ENCODE measurements at regions not wholly inside any gene's neighbourhood (a gene's known extent, or its start where the extent isn't known, plus 50 kb on each side); places are given as distances from the start of the nearest gene placed in this dataset.

DNA sequence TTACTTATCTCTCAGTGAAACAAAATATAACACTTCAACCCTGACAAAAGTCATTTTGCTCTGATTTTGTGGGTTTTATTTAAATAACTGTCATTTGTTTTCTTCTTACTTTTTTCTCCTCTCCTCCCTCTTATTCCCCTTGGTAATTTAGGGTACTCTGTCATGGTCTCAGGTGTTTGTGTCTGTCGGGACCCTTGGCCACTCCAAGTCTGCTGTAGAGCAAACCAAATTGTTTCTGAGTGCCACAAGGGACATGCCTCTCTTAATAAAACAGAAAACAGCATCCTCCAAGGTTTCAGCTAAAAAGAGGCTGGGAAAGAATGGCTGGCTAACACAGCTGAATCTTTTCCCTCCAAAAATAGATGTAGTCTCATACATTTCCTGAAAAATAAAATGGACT, 573.1 kb upstream of the KLF12 start:
- DNase-seq: no peak

DNA sequence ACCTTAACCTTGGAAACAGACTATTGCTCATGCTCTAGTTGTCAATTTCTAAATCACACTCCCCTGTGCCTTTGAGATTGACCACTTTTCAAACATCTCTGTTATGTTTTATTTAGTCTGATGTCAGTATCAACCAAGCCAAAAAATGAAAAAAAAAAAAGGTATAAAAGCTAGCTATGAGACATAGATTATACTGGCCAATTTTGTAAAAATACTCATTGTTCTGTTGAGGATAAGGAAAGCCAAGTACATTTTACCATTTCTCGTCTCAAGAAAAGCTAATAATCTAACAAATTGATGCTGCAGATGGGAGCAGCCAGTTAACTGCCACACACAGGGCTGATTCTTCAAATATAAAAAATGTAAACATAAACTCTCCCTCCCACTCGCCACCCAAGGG, 572.6 kb upstream of the KLF12 start:
- DNase-seq: no peak

DNA sequence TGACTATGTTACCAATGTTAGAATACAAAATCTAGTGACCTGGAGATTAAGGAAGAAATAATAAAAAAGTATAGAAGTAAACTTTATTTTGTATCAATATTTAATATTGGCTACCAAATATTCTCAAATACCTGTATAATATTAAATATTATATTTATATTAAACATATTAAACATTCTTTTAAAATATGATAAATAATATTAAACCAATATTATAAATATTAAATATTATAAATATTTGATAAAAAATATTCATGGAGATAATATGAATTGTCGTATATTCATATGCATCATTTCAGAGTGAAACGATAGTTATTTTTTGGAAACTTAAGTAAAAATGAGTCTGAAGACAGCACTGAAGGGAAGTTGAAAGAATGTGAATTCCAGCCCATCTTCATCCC, 571.2 kb upstream of the KLF12 start:
- no peak for DNase-seq

DNA sequence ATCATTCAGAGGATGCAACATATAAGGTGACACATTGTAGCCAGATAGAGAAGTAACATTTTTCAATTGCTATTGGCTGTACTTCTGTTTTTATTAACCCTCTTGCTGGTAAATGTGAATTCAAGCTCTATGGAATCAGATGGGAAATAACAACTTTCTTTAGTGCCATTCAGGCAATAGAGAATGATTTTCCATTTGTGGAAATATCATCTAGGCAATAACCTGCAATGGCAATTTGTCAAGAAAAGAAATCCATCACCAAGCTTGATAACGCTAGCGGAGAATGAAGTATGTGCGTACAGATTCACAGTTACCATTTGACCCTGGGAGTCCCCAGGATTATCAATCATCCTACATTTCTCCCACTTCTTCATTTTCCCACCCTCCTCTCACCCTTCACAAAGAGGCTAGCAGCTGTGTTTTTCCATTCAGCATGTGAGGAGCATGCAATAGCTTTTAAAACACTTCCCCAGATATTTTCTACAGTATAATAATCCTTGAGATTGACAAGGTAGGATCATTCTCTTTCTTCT, 569.7 kb upstream of the KLF12 start:
- no peak for DNase-seq

DNA sequence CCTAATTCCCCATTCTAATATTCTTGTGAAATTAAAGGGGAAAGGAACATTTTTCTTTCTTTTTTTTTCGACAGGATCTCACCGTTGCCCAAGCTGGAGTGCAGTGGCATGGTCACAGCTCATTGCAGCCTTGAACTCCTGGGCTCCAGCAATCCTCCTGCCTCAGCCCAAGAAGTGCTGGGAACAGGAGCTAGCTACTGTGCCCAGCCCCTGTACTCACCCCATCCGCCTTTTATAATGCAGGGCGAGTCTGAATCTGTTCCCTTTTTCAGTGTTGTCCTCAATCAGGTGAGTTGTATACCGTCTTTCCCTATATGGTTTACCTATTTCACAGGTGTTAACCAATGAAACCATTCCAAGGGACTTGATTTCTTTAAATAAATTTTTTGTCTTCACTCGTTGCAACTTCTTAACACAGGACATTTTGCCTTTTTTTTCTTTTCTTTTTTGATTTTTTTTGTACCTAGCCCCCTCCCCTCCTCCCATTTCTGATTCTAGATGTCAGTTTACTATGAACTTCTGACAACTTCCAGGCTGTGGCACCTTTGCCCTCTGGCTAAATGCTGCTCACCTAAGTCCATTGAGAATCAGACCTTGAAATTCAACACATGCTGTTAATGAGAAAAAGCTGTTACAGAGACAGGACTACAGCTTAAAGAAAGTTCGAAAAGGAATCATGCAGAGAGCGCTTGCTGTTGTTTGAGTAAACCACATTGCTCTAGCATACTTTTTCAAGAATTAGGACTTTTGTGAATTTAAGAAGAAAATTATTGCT, 562.1 kb upstream of the KLF12 start:
- DNase-seq: peak; percentile 59

DNA sequence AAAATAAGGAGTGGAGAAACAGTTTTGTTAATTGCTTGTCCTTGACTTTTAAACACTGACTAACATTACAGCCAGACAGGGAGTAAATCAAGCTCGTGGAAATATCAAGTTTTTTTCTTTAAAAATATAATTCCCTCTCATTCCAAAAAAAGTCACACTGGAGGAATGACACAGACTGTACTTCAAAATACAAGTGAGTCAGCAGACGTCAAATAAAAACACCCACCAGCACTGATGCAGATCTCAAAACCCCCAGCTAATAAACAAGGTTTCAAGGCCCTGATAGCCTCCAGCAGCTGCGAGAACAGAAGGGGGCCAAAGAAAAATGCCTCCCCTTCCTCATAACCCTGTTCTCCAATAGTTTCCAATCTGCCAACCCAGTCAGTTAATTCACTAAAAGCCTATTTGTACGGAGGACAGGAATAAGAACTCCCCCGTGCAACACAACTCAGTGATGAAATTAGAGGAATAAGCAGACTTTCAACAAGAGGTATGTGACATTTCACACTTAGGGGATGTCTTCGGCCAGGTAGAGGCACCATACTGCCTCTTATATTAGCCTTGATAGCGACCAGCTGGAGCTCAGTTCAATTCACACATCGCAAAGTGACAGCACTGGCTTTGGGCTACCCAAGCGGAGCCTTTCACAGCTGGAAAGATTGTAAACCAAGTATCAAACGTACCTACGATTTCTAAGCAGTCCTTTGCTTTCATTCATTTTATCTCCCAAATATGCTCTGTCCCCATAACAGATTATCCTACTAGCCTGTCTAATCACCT, 561.0 kb upstream of the KLF12 start:
- no peak for DNase-seq

DNA sequence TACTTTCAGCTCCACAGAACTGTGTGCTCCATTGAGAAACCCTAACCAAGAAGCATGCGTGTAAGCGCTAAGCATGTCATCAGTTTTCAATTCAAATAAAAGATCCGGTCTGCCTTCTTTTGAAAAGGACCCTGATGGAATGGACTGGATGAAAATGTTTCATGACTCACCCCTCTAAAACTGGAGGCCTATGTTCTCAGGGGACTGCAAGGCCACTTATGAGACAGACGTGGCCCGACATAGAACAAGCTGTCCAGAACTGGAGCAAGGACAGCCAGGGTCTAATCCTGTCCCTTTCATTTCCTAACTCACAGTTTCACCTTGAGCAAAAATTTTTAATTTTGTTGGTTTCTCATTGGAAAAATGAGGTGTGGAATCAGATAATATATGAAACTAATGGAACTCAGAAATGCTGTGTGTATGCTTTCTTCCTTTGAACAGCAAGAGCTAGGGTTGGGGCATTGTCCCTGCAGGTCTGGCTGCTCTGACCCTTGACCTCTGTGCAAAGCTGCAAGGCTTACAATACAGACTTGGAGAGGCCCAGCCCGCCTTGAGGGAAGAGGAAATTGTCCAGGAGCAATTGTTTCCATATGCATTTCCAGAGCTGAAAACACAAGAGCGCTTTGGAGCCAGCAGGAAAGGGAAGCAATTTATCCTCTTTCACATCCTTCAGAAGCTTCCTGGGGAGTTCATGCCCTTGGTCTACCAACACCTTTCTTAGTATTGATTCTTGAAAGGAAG, 553.4 kb upstream of the KLF12 start:
- peak; percentile 58 for DNase-seq

DNA sequence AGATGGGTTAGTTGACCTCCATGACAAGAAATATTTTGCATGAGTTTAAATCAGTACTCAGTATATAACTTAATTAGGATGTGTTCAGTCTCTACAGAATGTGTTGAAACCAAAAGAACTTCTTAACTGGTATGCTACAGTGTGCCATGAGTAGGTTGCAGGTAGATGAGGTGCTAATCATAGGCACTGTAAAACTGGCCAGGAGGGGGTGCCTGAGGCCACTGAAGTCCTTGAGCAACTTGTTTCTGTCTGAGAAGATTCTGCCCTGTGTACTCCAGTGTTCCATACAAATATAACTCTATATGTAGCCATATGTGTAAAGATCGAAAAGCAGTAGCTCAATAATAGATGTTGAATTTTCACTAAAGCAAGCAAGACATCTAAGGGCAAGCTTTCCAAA, 549.2 kb upstream of the KLF12 start:
- no peak for DNase-seq

DNA sequence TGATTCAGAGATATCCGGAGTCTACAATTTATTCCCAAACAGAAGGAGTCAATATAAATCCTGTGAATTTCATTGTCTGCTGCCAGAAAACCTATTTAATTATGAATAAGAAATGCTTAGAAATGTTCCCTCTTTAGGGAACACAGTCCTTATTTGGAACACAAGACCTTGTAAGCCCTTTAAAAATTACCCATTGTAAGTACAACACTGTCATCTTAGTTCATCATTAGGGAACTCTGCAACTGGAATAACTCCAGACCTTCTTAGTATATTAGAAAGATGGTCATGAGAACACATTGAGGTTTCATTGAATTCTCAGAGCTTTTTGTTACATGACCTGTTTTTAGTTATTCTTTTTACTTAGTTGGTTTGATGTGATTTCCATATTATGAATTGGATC, 548.5 kb upstream of the KLF12 start:
- DNase-seq: no peak

DNA sequence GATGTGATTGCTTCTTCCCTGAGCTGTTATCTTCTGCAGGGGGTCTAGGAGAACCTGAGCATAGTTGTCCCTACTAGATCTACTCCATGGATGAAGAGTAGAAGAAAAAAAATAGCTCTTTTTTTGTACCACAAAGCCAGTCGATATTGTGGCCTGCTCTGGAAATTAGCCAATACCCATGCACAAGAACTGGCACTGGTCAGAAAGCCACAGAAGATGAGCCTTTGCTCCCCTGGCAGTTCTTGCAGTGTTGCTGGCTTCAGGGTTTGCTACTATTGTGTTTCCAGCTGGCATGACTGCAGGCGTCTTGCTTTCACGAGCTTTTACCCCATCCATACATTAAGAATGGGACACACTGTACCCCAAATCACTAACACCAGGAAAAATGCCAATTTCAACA, 547.7 kb upstream of the KLF12 start:
- no peak for DNase-seq

DNA sequence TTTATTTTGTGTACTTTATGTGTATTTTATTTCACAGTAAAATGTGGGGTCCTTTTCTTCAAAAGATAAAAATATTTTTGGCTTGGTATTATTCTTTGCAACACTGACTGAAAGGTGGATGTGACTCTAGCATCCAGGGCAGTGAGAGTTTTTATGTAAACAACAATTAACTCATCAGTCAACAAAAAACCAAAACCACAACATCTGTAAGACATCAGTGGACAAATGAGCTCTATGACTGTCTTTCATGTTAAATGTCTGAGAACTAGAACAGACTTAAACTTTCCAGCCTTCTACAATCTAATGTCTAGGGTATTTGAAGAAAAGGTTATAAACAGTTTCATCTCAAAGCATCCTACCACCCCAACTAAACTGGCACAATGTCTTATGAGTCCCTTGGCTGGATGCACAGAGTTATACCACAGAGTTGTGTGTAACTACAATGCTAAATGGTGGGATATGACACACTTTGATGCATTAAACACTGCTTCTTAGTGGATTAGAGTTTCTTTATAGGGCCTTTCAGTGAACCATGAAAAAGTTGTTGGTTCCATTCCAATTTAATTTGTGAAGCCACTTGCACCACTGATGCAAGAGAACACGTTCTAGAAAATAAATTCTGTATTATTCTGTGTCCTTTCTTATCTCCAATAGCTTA, 544.2 kb upstream of the KLF12 start:
- no peak for DNase-seq

DNA sequence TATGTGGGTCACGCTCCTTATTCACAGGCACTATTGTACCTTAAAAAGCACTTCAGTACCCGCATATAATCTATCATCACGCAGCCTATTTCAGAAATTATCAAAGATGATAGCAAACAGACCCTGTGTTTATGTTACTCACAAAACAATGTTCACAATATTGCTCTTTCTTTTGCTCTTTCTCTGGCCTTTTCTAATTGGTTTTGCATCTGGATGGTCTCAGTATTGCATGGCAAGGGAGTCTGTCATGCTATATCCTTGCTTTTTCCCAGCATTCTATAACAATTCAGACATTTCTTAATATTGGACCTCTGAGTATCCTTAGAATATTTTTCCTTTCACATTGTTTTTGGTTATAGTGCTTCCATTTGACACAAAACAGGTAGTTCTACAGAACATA, 541.8 kb upstream of the KLF12 start:
- no peak for DNase-seq

DNA sequence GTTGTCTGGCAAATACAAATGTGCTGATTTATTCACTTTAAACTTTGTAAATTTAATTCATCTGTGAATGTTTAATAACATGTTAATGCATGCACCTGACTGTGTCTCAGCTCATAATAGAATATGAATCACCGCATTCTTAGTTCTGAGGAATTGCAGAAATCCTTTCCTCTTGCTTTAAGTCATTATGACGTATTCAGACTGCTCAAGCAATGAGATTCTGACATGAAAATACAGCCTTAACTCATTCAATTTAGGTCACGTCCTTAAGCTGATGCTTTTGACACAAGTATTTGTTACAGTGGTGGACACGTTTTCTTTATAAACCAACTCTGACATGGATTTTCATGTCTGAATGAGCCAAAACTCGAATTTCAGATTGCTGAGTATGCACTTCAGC, 541.0 kb upstream of the KLF12 start:
- no peak for DNase-seq

DNA sequence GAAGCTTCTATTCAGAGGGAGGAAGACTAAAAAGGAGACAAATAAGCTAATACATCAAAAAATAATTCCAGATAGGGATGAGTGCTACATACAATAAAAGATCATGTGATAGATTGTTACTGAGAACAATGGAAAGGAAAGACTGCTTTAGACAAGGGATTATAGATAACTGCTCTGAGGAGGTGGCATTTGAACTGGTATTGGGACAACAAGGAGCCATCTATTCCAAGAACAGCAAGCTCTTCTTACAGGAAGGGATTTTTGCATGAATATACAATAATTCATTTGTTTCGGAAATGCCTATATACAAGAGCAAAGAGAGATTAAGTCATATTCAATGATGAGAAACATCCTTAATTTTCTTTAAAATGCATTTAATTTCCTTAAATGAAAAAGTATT, 540.5 kb upstream of the KLF12 start:
- no peak for DNase-seq

DNA sequence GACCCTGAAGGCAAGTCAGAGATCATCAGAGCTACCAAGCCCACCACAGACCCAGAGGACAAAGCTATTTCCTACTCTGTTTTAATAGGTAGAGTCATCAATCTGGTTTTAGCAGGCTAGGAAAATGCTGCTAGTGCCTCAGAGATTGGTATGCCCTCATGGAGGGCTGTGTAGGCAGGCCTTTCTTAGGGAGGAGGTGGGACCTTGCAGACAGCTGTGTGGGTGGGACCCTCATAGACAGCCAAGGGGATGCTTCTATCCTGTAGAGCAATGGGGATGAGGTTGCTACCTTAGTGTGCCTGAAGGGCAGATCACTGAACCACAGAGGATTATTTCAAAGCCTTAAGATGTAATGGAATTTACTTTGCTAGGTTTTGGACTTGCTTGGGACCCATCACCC, 534.9 kb upstream of the KLF12 start:
- no peak for DNase-seq

DNA sequence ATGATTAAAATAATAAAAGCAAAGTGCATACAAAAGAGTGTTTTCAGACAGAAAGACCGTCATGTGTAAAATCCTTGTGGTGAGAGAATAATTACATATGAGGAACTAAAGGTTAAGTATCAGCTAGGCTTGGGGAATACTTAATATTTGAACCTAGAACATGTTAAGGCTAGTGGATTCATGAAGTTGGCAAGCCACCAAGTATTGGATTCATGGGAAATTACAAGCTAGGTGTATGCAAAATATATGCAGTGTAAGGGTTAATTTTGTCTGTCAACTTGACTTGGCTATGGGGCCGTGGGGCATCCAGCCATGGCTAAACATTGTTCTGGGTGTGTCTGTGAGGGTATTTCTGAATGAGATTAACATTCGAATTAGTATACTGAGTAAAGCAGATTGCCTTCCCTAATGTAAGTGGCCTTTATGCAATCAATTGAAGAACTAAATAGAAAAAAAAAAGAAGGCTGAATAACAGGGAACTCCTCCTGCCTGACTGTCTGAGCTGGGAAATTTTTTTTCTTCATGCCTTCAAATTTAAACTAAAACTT, 533.5 kb upstream of the KLF12 start:
- DNase-seq: no peak

DNA sequence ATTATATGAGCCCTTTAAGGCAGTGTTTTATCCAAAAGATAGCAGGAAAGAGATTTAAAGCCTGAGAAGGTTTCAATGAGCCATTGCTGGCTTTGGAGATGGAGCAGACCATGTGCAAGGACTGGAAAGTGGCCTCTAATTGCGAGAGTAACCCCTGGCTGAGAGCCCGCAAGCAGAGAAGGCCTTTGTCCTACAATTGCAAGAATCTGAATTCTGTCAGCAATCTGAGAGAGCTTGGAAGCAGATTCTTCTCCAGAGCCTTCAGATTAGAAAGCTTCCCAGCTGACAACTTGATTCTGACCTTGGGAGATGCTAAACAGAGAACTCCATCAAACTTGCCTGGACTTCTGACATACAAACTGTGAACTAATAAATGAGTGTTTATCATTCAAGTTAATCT, 528.7 kb upstream of the KLF12 start:
- no peak for DNase-seq

DNA sequence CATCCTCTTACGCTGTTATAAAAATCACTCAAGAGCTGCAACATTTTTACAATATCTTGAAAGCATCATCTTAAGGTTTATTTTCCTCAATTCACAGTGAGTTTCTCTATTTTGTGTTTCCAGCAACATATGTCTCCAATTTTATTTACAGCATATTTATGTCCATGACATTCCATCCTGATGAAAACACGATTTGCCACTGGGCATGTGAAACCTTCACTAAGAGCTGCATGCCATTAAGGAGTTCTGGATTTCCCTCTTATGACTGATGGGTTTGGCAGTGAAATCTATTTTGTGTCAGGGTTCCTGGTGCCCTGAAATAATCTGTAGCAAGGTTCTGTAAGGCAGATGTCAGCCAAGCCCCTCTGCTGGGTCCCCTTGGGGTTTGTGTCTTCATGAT, 527.6 kb upstream of the KLF12 start:
- DNase-seq: no peak

DNA sequence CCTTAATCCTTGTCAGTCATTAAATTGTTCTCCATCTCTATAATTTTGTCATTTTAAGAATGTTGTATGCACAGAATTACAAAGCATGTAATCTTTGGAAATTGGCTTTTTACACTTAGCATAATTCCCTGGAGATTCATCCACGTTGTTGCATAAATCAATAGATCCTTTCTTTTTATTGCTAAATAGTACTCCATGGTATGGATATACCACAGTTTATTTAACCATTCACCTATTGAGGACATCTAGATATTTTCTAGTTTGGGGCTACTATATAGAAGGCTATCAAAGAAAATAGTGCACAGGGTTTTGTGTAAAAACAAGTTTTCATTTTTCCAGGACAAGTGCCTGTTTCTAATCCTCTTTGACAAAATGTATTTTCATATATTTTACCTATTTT, 523.6 kb upstream of the KLF12 start:
- DNase-seq: no peak

DNA sequence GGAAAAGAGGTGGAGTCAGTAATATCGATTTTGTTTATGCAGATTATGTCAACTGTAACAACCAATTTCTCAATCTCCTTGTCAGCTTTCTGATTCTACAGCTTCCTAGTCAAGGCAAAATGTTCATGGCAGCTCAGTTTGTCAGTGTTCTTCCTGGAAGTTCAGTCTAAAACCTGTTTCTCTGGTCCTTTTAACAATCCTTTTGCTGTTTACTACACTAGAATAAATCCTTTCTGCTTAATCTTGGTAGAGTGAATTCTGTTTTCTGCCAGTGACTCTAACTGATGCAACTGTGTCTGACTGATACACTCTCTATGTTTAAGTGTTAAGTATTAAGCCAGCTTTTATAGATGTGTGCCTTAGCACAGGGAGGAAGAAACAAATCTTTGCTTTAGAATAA, 516.9 kb upstream of the KLF12 start:
- no peak for DNase-seq

DNA sequence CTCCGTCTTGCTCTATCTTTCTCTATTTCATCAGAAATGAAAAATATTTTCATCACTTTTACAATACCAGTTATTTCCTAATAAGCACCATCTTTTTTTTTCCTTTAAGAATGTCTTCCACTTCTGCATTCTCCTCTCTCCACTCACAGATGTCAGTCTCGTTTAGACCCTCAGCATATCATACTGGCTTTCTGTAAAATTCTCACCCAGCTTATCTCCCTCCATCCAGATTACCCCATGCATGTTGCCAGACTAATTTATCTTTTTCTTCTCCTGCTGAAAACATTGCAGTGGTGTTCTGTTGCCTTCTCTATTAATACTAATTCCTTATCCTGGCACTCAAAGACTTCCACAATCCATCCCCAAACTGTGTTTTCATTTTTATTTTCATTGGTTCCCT, 513.8 kb upstream of the KLF12 start:
- DNase-seq: no peak

DNA sequence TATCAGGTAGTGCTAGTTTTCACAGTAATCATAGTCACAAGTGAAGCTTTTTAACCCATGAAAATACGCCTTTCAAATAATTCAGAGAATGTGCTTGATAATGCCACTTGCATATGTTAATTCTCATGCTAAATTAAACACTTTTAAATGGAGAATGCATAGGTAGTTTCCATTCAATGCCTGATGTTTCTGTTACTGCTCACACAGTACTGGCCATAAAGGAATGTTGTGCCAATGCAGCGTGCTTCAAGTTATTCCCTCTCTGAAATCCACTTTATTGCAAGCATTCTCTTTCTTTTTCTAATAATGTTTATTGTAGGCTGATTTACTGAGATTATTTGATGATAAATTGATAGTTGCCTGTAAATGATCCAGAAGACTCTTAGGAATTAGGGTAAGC, 513.0 kb upstream of the KLF12 start:
- DNase-seq: no peak

DNA sequence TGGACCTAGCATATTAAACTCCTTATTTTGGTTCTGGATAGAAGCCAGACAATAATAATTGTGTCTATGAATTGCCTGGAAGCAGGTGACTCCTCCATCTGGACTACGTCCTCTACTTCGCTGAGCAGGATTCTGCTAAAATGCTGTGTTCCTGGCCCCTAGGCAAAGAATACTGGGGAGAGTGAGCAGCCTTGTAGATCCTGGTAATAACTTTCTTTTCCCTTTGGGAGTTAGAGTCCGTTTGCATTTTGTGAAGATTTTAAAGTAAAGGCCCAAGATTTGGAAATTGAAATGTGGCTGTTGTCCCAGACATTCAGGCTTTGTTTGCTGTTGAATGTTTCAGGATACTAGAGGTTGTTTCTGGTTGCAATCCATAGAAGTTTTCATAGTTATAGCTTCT, 511.9 kb upstream of the KLF12 start:
- DNase-seq: no peak
